ENCODE measurements at regions not wholly inside any gene's neighbourhood (a gene's known extent, or its start where the extent isn't known, plus 50 kb on each side); places are given as distances from the start of the nearest gene placed in this dataset.
A peak's percentile ranks its signal among the peaks of the same experiment; 100 is the strongest.

DNA sequence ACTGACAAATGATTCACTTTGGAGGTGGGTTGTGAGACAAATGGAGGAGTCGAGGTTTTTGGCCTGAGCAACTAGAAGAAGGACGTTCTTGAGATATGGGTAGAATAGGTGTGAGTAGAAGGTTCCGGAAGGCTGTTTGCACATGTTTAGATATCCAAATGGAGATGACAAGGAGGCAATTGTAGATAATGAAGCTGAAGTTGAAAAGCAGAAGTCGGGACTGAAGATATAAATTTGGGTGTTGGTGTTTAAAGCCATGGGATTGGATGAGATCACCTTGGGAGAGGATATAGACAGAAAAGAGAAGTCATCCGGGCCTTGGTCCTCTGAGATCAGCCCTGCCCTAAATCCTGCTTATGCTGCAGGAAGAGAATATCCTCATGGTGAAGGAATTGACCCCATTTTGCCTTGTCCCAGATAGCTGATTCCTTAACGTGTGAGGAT is 75.5 kb upstream of the CD44 start (continued):
- no peak for TF ChIP-seq HEY1 (CRISPR knock-in tag; IDR thresholded peaks at IDR 0.05; ENCODE audit: borderline replicate concordance)
- TF ChIP-seq RNF2 (IDR thresholded peaks at IDR 0.05), result peak; percentile 61; the same call in 1 of the 2 replicates
- no peak for TF ChIP-seq CSDE1 (IDR thresholded peaks at IDR 0.05)
- TF ChIP-seq ZNF140 (CRISPR knock-in tag; IDR thresholded peaks at IDR 0.05), result no peak
- TF ChIP-seq ZNF212 (CRISPR knock-in tag; IDR thresholded peaks at IDR 0.05), result no peak
- TF ChIP-seq RBBP5 (IDR thresholded peaks at IDR 0.05; ENCODE audit: borderline replicate concordance, insufficient read depth, low read length, poor library complexity, severe bottlenecking), result no peak
- TF ChIP-seq, protein P1, sequence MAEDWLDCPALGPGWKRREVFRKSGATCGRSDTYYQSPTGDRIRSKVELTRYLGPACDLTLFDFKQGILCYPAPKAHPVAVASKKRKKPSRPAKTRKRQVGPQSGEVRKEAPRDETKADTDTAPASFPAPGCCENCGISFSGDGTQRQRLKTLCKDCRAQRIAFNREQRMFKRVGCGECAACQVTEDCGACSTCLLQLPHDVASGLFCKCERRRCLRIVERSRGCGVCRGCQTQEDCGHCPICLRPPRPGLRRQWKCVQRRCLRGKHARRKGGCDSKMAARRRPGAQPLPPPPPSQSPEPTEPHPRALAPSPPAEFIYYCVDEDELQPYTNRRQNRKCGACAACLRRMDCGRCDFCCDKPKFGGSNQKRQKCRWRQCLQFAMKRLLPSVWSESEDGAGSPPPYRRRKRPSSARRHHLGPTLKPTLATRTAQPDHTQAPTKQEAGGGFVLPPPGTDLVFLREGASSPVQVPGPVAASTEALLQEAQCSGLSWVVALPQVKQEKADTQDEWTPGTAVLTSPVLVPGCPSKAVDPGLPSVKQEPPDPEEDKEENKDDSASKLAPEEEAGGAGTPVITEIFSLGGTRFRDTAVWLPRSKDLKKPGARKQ (CRISPR knock-in tag; IDR thresholded peaks at IDR 0.05), result no peak
- TF ChIP-seq POU5F1 (IDR thresholded peaks at IDR 0.05; ENCODE audit: borderline replicate concordance, low read depth, low read length, partially characterized antibody), result no peak
- no peak for TF ChIP-seq ARNT (IDR thresholded peaks at IDR 0.05)
- no peak for TF ChIP-seq PHB2 (IDR thresholded peaks at IDR 0.05; ENCODE audit: low read depth)
- TF ChIP-seq ELF4 (CRISPR knock-in tag; IDR thresholded peaks at IDR 0.05), result peak; percentile 66; the same call in 1 of the 2 replicates
- no peak for TF ChIP-seq ZNF583 (CRISPR knock-in tag; IDR thresholded peaks at IDR 0.05)
- no peak for TF ChIP-seq PPARD (CRISPR knock-in tag; IDR thresholded peaks at IDR 0.05)
- TF ChIP-seq, protein P2, sequence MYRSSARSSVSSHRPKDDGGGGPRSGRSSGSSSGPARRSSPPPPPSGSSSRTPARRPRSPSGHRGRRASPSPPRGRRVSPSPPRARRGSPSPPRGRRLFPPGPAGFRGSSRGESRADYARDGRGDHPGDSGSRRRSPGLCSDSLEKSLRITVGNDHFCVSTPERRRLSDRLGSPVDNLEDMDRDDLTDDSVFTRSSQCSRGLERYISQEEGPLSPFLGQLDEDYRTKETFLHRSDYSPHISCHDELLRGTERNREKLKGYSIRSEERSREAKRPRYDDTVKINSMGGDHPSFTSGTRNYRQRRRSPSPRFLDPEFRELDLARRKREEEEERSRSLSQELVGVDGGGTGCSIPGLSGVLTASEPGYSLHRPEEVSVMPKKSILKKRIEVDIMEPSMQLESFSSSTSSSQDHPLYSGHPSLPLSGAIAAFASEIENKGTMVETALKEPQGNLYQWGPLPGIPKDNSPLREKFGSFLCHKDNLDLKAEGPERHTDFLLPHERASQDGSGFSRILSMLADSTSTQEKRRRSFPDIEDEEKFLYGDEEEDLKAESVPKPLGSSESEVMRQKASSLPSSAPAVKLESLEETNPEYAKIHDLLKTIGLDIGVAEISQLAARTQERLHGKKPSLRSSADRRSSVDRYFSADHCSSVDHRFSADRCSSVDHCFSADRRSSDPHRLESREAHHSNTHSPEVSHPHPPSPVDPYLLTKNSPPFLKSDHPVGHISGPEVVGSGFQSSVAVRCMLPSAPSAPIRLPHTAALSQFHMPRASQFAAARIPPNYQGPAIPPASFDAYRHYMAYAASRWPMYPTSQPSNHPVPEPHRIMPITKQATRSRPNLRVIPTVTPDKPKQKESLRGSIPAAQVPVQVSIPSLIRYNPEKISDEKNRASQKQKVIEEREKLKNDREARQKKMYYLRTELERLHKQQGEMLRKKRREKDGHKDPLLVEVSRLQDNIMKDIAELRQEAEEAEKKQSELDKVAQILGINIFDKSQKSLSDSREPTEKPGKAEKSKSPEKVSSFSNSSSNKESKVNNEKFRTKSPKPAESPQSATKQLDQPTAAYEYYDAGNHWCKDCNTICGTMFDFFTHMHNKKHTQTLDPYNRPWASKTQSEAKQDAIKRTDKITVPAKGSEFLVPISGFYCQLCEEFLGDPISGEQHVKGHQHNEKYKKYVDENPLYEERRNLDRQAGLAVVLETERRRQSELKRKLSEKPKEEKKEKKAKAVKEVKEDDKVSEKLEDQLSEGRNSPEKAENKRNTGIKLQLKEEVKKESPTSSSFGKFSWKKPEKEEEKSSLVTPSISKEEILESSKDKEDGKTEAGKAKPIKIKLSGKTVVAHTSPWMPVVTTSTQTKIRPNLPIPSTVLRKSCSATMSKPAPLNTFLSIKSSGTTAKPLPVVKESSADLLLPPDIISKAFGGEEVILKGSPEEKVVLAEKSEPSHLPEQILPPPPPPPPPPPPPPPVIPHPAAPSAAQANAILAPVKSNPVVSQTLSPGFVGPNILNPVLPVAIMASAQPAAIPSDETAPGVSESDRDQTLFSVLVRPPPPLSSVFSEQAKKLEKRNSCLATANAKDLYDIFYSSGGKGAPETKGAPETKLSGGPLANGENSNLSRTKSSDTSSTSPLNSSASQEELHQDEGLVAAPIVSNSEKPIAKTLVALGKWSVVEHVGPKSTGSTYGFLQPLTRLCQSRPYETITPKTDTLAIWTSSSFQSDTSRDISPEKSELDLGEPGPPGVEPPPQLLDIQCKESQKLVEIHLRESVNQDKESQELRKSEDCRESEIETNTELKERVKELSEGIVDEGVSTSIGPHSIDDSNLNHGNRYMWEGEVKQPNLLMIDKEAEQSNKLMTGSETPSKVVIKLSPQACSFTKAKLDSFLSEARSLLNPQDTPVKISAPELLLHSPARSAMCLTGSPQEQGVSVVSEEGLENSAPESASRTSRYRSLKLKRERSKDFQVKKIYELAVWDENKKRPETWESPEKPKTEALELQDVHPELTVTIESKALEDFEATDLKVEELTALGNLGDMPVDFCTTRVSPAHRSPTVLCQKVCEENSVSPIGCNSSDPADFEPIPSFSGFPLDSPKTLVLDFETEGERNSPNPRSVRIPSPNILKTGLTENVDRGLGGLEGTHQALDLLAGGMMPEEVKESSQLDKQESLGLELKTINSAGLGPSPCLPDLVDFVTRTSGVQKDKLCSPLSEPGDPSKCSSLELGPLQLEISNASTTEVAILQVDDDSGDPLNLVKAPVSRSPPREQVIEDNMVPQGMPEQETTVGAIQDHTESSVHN (IDR thresholded peaks at IDR 0.05; ENCODE audit: borderline replicate concordance in 1 of 2, low read depth in 1 of 2), result no peak
- no peak for TF ChIP-seq ZNF57 (CRISPR knock-in tag; IDR thresholded peaks at IDR 0.05)
- TF ChIP-seq, protein P3, sequence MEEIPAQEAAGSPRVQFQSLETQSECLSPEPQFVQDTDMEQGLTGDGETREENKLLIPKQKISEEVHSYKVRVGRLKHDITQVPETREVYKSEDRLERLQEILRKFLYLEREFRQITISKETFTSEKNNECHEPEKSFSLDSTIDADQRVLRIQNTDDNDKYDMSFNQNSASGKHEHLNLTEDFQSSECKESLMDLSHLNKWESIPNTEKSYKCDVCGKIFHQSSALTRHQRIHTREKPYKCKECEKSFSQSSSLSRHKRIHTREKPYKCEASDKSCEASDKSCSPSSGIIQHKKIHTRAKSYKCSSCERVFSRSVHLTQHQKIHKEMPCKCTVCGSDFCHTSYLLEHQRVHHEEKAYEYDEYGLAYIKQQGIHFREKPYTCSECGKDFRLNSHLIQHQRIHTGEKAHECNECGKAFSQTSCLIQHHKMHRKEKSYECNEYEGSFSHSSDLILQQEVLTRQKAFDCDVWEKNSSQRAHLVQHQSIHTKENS (CRISPR knock-in tag; IDR thresholded peaks at IDR 0.05), result no peak
- peak; percentile 64; the same call in 1 of the 2 replicates for TF ChIP-seq DIDO1 (tag; IDR thresholded peaks at IDR 0.05; ENCODE audit: low read depth)
- no peak for TF ChIP-seq ZNF551 (CRISPR knock-in tag; IDR thresholded peaks at IDR 0.05)
- TF ChIP-seq ZKSCAN3 (CRISPR knock-in tag; IDR thresholded peaks at IDR 0.05), result no peak
- no peak for TF ChIP-seq KAT8 (IDR thresholded peaks at IDR 0.05; ENCODE audit: low read depth)
- no peak for TF ChIP-seq TARDBP (IDR thresholded peaks at IDR 0.05)
